OCI-LY3 (cell line): ENCODE measurements at regions not wholly inside any gene's neighbourhood (a gene's known extent, or its start where the extent isn't known, plus 50 kb on each side); places are given as distances from the start of the nearest gene placed in this dataset.
"Not testable (repeated sequence)": the region's sequence is repeated elsewhere in the genome, so short reads cannot be mapped to it uniquely, and the experiment has no call there.

ENCODE experiments used
- H2AFZ ChIP-seq: fragments of 200-600, 300-600 bp; shearing (Covaris generic); 2 replicates; pipeline ENCODE4 v1.6.0; 2014; ENCODE audit warnings: antibody characterized with exemption, low read depth, low read length
- H3K27ac ChIP-seq: fragments of 200-600, 300-600 bp; sonication (generic); 2 replicates; pipeline ENCODE4 v1.5.1; 2014; ENCODE audit warnings: mild to moderate bottlenecking, low read length, moderate library complexity, mixed read lengths
- H3K27me3 ChIP-seq: fragments of 200-600, 300-600 bp; sonication (generic); 2 replicates; pipeline ENCODE4 v1.6.1; 2014; ENCODE audit warnings: low read depth, low read length, mixed read lengths
- H3K36me3 ChIP-seq: fragments of 200-600, 300-600 bp; sonication (generic); replicated peaks from 2 replicates; pipeline ENCODE3; 2014; ENCODE audit warnings: low read depth, low read length, mixed read lengths
- H3K4me1 ChIP-seq: fragments of 300-600, 200-600 bp; sonication (generic); 2 replicates; pipeline ENCODE4 v1.6.1; 2014; ENCODE audit warnings: low read length, mixed read lengths
- H3K4me2 ChIP-seq: fragments of 200-600, 300-600 bp; sonication (generic); 2 replicates; pipeline ENCODE4 v1.6.1; 2014; ENCODE audit warnings: low read length, mixed read lengths
- H3K4me3 ChIP-seq: fragments of 300-600, 200-600 bp; sonication (generic); 2 replicates; pipeline ENCODE4 v1.5.1; 2014; ENCODE audit warnings: antibody characterized with exemption, mild to moderate bottlenecking, low read length, moderate library complexity
- H3K79me2 ChIP-seq: fragments of 300-600, 200-600 bp; shearing (Covaris generic); 2 replicates; pipeline ENCODE4 v1.6.1; 2014; ENCODE audit warnings: mild to moderate bottlenecking, low read length, mixed read lengths
- H3K9ac ChIP-seq: fragments of 300-600, 200-600 bp; shearing (Covaris generic); 2 replicates; pipeline ENCODE4 v1.6.0; 2014; ENCODE audit warnings: mild to moderate bottlenecking, low read length, moderate library complexity
- H3K9me3 ChIP-seq: fragments of 200-600, 300-600 bp; shearing (Covaris generic); 2 replicates; pipeline ENCODE4 v1.6.1; 2014; ENCODE audit warnings: low read length, mixed read lengths; ENCODE audit not compliant: insufficient read depth
- H4K20me1 ChIP-seq: fragments of 200-600, 300-600 bp; sonication (generic); 2 replicates; pipeline ENCODE4 v1.6.1; 2016; ENCODE audit warnings: low read length, mixed read lengths; ENCODE audit not compliant: insufficient read depth
- EZH2phosphoT487 ChIP-seq: fragments of 200-600 bp; shearing (Covaris generic); IDR thresholded peaks from 2 replicates; pipeline ENCODE4 v1.6.1; 2018; ENCODE audit warnings: antibody characterized with exemption, mixed run types, low read depth
- TF ChIP-seq, protein P1 (sequence below): fragments of 200-600, 300-600 bp; sonication (generic); IDR thresholded peaks from 2 replicates; pipeline ENCODE4 v1.5.1; 2014; ENCODE audit warnings: antibody characterized with exemption, low read length, low read depth

DNA sequence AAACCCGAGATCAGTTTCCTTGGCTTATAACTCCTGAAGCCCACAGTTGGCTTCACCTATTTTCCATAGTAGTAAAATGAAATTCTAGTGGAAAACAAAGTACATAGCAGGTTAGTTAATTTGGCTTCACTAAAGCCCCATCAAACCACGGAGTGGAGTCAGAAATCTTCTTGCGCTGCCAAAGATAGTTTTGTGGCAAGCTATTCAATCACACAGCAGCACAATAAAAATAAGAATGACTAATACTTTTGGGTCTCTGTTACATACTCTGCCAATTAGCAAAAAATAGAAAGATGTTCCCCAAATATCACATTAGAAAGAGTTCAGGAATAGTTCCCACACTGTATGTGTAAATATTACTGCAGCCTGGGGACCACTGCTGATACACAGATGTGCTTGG is 175.2 kb upstream of the NOL4 start:
- H3K27me3 ChIP-seq, result no peaks in the 10 kb centered on the region
- TF ChIP-seq EZH2phosphoT487, result no peak
- TF ChIP-seq, protein P1, sequence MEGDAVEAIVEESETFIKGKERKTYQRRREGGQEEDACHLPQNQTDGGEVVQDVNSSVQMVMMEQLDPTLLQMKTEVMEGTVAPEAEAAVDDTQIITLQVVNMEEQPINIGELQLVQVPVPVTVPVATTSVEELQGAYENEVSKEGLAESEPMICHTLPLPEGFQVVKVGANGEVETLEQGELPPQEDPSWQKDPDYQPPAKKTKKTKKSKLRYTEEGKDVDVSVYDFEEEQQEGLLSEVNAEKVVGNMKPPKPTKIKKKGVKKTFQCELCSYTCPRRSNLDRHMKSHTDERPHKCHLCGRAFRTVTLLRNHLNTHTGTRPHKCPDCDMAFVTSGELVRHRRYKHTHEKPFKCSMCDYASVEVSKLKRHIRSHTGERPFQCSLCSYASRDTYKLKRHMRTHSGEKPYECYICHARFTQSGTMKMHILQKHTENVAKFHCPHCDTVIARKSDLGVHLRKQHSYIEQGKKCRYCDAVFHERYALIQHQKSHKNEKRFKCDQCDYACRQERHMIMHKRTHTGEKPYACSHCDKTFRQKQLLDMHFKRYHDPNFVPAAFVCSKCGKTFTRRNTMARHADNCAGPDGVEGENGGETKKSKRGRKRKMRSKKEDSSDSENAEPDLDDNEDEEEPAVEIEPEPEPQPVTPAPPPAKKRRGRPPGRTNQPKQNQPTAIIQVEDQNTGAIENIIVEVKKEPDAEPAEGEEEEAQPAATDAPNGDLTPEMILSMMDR, result no peak
- H3K4me2 ChIP-seq, result no peak overlapping the region
- H3K79me2 ChIP-seq, result no peaks in the 10 kb centered on the region
- no peak overlapping the region for H3K9ac ChIP-seq
- no peak overlapping the region for H3K4me3 ChIP-seq
- H3K4me1 ChIP-seq, result no peaks in the 10 kb centered on the region
- no peak overlapping the region for H2AFZ ChIP-seq
- H3K27ac ChIP-seq, result no peak overlapping the region
- no peaks in the 10 kb centered on the region for H3K9me3 ChIP-seq
- H4K20me1 ChIP-seq, result no peaks in the 10 kb centered on the region
- no peaks in the 10 kb centered on the region for H3K36me3 ChIP-seq

DNA sequence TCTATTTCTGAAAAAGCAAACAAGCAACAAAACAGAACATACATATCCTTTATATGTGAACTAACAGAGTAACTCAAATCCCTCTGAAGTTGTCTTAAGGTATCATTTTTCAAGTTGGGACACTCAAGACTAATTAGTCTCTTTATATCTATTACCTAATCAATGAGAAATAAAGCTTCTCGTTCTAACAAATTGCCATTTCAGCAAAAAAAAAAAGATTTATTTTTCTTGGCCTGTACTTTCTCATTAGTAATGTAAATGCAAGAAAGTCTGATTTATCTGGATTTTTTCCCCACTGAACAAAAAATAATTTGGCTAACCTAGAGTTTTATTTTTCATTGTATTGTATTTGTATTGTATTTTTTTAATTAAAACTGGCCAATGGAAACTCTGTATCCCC is 176.1 kb upstream of the NOL4 start:
- TF ChIP-seq, protein P1, result no peak
- TF ChIP-seq EZH2phosphoT487, result no peak
- H3K27me3 ChIP-seq, result no peaks in the 10 kb centered on the region

DNA sequence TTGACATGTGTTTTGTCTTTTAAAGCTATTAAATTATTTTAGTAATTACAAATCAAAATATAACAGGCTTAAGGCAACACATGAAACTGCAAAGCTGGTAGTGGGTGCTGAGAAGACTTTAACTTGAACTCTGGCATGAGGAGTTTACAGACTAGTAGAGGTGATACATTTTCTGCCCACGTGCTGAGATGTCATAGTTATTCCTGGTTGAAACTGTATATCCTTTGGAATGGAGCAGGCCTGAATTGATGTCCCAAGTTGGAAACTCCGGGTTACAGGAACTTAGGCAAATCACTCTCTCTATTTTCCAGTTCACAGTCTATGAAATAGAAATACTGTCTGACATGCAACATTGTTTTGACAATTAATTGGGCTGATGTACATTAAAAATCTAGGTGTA is 177.1 kb upstream of the NOL4 start:
- Histone ChIP-seq H3K4me3 (no peak overlapping the region), H3K4me2 (no peak overlapping the region), H2AFZ (no peak overlapping the region), H4K20me1 (no peaks in the 10 kb centered on the region), H3K79me2 (no peaks in the 10 kb centered on the region), H3K4me1 (no peaks in the 10 kb centered on the region), H3K36me3 (no peaks in the 10 kb centered on the region), H3K27ac (no peak overlapping the region), H3K9ac (no peak overlapping the region), H3K9me3 (no peaks in the 10 kb centered on the region), H3K27me3 (no peaks in the 10 kb centered on the region)
- no peak for TF ChIP-seq EZH2phosphoT487
- TF ChIP-seq, protein P1, result no peak

More for the DNA sequence above, 176.1 kb upstream of the NOL4 start:
- Histone ChIP-seq H3K9ac (no peak overlapping the region), H3K4me2 (no peak overlapping the region), H3K9me3 (no peaks in the 10 kb centered on the region), H3K27ac (no peak overlapping the region), H4K20me1 (no peaks in the 10 kb centered on the region), H3K79me2 (no peaks in the 10 kb centered on the region), H3K36me3 (no peaks in the 10 kb centered on the region), H2AFZ (no peak overlapping the region), H3K4me1 (no peaks in the 10 kb centered on the region), H3K4me3 (no peak overlapping the region)

GRCh38 chr18:34407471-34407870 is 182.8 kb upstream of the NOL4 start:
- H3K4me2 ChIP-seq, H3K4me3 ChIP-seq, H3K36me3 ChIP-seq, H2AFZ ChIP-seq, H3K4me1 ChIP-seq, H4K20me1 ChIP-seq, H3K9me3 ChIP-seq, H3K27ac ChIP-seq, H3K9ac ChIP-seq, H3K27me3 ChIP-seq, H3K79me2 ChIP-seq: not testable (repeated sequence)

DNA sequence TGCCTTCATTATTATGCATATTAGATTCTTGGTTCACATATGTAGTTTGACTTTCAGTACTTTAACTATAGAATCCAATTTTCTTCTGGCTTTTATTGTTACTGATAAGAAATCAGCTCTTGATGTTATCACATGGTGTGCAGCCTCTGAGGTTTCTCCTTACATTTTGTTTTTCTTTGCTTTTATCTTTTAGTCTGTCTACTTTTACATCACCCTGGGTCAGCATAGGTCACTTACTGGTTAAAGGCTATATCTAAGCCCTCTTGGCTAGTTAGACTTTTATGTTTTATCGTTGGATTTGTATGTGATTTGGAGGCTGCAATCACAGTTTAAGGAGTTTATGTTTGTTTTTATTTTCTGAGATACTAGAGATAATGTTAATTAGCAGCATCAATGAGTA is 187.2 kb upstream of the NOL4 start:
- TF ChIP-seq, protein P1, result no peak
- no peak for TF ChIP-seq EZH2phosphoT487
- H2AFZ ChIP-seq, result no peak overlapping the region
- H3K36me3 ChIP-seq, result no peaks in the 10 kb centered on the region
- no peak overlapping the region for H3K4me2 ChIP-seq
- H3K9me3 ChIP-seq, result no peaks in the 10 kb centered on the region
- no peaks in the 10 kb centered on the region for H4K20me1 ChIP-seq
- H3K27ac ChIP-seq, result no peak overlapping the region
- no peak overlapping the region for H3K9ac ChIP-seq
- H3K4me3 ChIP-seq, result no peak overlapping the region
- H3K27me3 ChIP-seq, result no peaks in the 10 kb centered on the region
- H3K4me1 ChIP-seq, result no peaks in the 10 kb centered on the region
- no peaks in the 10 kb centered on the region for H3K79me2 ChIP-seq
